ENCODE measurements at regions not wholly inside any gene's neighbourhood (a gene's known extent, or its start where the extent isn't known, plus 50 kb on each side); places are given as distances from the start of the nearest gene placed in this dataset.

DNA sequence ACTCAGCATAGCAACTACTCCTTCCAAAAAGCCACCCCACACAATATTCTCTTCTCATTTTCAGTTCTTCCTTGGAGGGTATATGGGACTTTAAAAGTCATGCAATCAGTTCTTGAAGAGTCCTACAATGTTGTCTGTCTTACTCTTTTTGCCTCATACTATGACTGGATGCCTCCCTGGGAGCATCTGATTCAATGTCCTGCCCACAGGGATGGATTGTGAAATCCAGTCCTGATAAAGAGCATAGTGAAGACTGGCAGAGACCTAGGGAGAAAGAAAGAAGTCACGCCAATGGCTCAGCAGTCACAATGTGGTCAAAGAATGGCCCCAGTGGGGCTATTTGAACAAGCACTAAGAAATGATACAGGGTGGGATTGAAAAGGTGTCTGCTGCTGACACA lies 155.1 kb upstream of the SERPINE2 start:
- no peaks in the 10 kb centered on the region for H3K4me1 ChIP-seq
- no peak for DNase-seq
- 96 to 100% (median 100%) methylated on average over 1 of the region's 1 CpG for WGBS, 3 donors
- peaks cover 0 to 8% (median 0%) of the 10 kb centered on the region in 3 donors for H3K27me3 ChIP-seq (ENCODE audit: insufficient read depth in 3 of 3, low read length in 2 of 3)
- intact Hi-C loops (cut with DNase I), result no loop called here
- no peaks in the 10 kb centered on the region for H3K9me3 ChIP-seq
- no peak for ATAC-seq
- TF ChIP-seq, protein P1, sequence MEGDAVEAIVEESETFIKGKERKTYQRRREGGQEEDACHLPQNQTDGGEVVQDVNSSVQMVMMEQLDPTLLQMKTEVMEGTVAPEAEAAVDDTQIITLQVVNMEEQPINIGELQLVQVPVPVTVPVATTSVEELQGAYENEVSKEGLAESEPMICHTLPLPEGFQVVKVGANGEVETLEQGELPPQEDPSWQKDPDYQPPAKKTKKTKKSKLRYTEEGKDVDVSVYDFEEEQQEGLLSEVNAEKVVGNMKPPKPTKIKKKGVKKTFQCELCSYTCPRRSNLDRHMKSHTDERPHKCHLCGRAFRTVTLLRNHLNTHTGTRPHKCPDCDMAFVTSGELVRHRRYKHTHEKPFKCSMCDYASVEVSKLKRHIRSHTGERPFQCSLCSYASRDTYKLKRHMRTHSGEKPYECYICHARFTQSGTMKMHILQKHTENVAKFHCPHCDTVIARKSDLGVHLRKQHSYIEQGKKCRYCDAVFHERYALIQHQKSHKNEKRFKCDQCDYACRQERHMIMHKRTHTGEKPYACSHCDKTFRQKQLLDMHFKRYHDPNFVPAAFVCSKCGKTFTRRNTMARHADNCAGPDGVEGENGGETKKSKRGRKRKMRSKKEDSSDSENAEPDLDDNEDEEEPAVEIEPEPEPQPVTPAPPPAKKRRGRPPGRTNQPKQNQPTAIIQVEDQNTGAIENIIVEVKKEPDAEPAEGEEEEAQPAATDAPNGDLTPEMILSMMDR (IDR thresholded peaks at IDR 0.05), result no peak
- no peaks in the 10 kb centered on the region for H3K36me3 ChIP-seq (ENCODE audit: insufficient read depth in 1 of 2, low read depth in 1 of 2)
- H3K27ac ChIP-seq, result no peak overlapping the region
- H3K4me3 ChIP-seq, result no peak overlapping the region

DNA sequence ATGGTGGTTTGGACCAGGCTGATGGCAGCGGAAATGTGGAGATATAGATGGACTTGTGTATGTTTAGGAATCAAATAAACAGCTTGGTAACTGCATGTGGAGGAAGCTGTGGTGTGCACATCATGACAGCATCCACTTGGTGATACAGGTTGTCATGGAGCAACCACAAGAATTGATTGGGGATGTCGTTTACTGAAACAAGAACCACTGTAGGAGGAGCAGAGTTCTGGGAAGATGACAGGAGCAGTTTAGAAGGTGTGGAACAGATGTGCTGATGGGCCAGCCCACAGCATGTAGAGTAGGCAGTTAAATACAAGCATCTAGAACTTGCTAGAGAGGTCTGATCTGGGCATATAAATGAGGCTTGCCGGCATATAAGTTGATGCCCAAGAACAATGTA lies 152.4 kb upstream of the SERPINE2 start:
- DNase-seq, result no peak
- intact Hi-C loops (cut with DNase I), result no loop called here
- no peak overlapping the region for H3K4me3 ChIP-seq
- no peaks in the 10 kb centered on the region for H3K4me1 ChIP-seq
- peaks cover 3% of the 10 kb centered on the region for H3K9me3 ChIP-seq
- H3K36me3 ChIP-seq (ENCODE audit: insufficient read depth in 1 of 2, low read depth in 1 of 2), result no peaks in the 10 kb centered on the region
- TF ChIP-seq, protein P1 (IDR thresholded peaks at IDR 0.05), result no peak
- H3K27ac ChIP-seq, result no peak overlapping the region
- peaks cover 0 to 8% (median 0%) of the 10 kb centered on the region in 3 donors for H3K27me3 ChIP-seq (ENCODE audit: insufficient read depth in 3 of 3, low read length in 2 of 3)
- ATAC-seq, result no peak
- WGBS, 3 donors, result 82 to 92% (median 87%) methylated on average over 3 of the region's 3 CpGs

DNA sequence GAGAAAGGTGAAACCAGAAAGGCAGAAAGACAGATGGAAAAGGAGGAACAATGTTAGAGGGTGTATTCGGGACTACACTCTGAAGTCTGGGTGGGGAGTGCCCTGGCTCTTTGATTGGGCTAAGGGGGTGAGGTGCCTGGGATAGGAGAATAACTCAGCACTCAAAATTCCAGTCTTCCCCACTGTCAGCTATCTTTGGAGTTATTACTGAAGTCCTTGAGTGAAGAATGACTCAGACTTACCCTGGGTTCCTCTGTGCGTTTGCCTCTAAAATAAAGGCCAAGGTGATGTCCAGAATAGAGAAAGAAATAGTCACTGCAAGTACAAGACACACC lies 151.8 kb upstream of the SERPINE2 start:
- Histone ChIP-seq H3K4me3 (no peak overlapping the region), H3K36me3 (ENCODE audit: insufficient read depth in 1 of 2, low read depth in 1 of 2) (no peaks in the 10 kb centered on the region), H3K27ac (no peak overlapping the region), H3K4me1 (no peaks in the 10 kb centered on the region), H3K9me3 (peaks cover 3% of the 10 kb centered on the region), H3K27me3 (ENCODE audit: insufficient read depth in 3 of 3, low read length in 2 of 3) (peaks cover 0 to 8% (median 0%) of the 10 kb centered on the region in 3 donors)
- 50 to 67% (median 62%) methylated on average over 2 of the region's 2 CpGs for WGBS, 3 donors
- no peak for DNase-seq
- intact Hi-C loops (cut with DNase I), result no loop called here
- TF ChIP-seq, protein P1 (IDR thresholded peaks at IDR 0.05), result no peak
- no peak for ATAC-seq

DNA sequence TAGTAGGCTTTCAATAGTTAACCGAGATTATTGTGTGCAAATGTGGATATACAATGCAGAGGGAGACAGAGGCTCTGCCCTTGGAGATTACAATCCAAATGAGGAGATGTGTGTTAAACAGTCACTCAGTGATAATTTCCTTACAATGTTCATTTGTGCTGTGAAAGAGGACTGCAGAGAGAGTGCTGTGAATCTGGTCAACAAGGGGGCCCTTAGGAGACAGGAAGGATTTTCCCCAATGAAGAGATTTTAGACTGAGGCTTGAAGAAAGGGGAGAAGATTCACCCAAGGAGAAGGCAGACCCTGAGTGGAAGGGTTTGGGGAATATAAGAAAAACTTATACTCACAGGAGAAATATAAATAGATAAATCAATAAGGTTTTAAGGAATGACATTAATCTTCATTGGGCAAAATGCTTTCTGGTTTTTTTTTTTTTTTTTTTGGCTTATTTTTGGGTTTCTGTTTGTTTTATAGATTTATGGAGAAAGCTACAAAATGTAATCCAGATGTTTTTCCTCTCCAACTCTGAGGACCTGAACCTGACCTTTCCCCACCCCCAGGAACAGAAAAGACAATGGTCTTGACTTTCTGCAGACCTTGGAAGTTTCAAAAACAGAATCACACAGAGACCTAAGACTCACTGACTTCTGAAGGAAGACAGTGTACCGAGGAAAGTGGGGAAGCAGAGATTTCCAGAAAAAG lies 151.3 kb upstream of the SERPINE2 start:
- no peak for ATAC-seq
- intact Hi-C loops (cut with DNase I), result no loop called here
- Histone ChIP-seq H3K4me3 (no peak overlapping the region), H3K36me3 (ENCODE audit: insufficient read depth in 1 of 2, low read depth in 1 of 2) (no peaks in the 10 kb centered on the region), H3K4me1 (no peaks in the 10 kb centered on the region), H3K9me3 (peaks cover 3% of the 10 kb centered on the region), H3K27me3 (ENCODE audit: insufficient read depth in 3 of 3, low read length in 2 of 3) (peaks cover 0 to 8% (median 0%) of the 10 kb centered on the region in 3 donors), H3K27ac (no peak overlapping the region)
- TF ChIP-seq, protein P1 (IDR thresholded peaks at IDR 0.05), result no peak
- no peak for DNase-seq
- WGBS, 3 donors, result 61 to 79% (median 75%) methylated on average over 2 of the region's 2 CpGs

DNA sequence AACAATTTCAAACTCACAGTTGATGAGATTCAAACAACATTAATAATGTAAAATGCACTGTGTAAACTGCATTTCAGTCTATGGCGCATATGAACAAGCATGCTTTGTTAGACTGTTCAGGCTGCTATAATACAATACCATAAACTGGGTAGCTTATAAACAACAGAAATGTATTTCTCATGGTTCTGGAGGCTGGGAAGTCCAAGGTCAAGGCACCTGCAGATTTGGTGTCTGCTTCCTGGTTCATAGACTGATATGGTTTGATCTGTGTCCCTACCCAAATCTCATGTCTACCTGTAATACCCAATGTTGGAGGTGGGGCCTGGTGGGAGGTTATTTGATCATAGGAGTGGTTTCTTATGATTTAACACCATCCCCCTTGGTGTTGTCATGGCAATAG lies 148.1 kb upstream of the SERPINE2 start:
- Histone ChIP-seq H3K4me3 (no peak overlapping the region), H3K4me1 (no peaks in the 10 kb centered on the region), H3K27ac (no peak overlapping the region), H3K27me3 (ENCODE audit: insufficient read depth in 3 of 3, low read length in 2 of 3) (peaks cover 0 to 5% (median 0%) of the 10 kb centered on the region in 3 donors), H3K9me3 (peaks cover 3% of the 10 kb centered on the region), H3K36me3 (ENCODE audit: insufficient read depth in 1 of 2, low read depth in 1 of 2) (no peaks in the 10 kb centered on the region)
- no peak for DNase-seq
- intact Hi-C loops (cut with DNase I), result no loop called here
- ATAC-seq, result no peak
- WGBS, 3 donors, result 94 to 100% (median 99%) methylated on average over 1 of the region's 1 CpG
- TF ChIP-seq, protein P1 (IDR thresholded peaks at IDR 0.05), result no peak

Measured in psoas muscle (tissue), 7 donors.